ENCODE measurements at regions not wholly inside any gene's neighbourhood (a gene's known extent, or its start where the extent isn't known, plus 50 kb on each side); places are given as distances from the start of the nearest gene placed in this dataset.

DNA sequence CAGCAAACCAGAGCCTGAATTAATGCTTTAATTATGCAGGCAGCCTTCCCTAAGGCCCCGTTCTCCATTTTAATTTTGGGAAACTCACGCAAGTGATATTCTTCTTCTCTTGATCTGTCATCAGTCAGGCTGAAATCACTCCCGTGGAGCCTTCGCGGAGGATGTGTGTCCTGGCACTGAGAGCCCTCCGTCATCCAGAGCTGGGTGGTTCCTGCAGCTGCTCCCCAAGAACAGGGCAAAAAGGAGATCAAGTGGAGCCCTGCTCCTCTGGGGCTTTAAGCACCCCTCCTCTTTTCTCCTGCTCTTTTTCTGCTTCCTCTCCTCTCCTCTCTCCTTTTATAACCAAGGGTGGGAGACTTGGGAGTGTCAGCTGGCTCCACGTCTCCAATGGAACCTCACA, 133.2 kb upstream of the CACNA1E start:
- BruUV-seq (replicated peaks): no TSS peak
- H3K4me3 Mint-ChIP-seq (ENCODE audit: low read depth, unreplicated experiment): no peak overlapping the region
- no peaks in the 10 kb centered on the region for H3K36me3 Mint-ChIP-seq (ENCODE audit: insufficient read depth, unreplicated experiment)
- CTCF ChIA-PET: no interaction called here
- TF ChIP-seq, protein P1, sequence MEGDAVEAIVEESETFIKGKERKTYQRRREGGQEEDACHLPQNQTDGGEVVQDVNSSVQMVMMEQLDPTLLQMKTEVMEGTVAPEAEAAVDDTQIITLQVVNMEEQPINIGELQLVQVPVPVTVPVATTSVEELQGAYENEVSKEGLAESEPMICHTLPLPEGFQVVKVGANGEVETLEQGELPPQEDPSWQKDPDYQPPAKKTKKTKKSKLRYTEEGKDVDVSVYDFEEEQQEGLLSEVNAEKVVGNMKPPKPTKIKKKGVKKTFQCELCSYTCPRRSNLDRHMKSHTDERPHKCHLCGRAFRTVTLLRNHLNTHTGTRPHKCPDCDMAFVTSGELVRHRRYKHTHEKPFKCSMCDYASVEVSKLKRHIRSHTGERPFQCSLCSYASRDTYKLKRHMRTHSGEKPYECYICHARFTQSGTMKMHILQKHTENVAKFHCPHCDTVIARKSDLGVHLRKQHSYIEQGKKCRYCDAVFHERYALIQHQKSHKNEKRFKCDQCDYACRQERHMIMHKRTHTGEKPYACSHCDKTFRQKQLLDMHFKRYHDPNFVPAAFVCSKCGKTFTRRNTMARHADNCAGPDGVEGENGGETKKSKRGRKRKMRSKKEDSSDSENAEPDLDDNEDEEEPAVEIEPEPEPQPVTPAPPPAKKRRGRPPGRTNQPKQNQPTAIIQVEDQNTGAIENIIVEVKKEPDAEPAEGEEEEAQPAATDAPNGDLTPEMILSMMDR (IDR thresholded peaks at IDR 0.05; ENCODE audit: unreplicated experiment): no peak
- no peaks in the 10 kb centered on the region for H3K9me3 Mint-ChIP-seq (ENCODE audit: low read depth, unreplicated experiment)
- intact Hi-C loops (cut with micrococcal nuclease; ENCODE audit: unreplicated experiment): no loop called here
- H3K27ac Mint-ChIP-seq (ENCODE audit: unreplicated experiment): no peak overlapping the region
- no peak for DNase-seq
- peaks cover 71% of the 10 kb centered on the region for H3K27me3 Mint-ChIP-seq (ENCODE audit: unreplicated experiment)
- H3K4me1 Mint-ChIP-seq (ENCODE audit: low read depth, unreplicated experiment): no peaks in the 10 kb centered on the region

DNA sequence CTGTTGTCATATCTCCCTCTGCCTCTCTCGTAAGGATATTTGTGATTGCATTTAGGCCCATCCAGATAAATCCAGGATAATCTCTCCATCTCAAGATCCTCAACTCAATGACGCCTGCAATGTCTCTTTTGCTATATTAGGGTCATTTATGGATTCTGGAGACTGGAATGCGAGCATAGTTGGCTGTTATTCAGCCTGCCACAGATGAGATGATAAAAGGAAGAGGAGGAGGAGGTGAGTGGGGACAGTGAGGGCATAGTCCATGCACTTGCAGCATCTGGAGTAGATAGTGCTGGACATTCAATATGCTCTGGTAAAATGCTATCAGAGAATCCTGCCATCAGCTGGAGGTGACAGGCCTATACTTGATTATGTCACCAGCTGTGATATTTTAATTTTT, 131.6 kb upstream of the CACNA1E start:
- no TSS peak for BruUV-seq (replicated peaks)

DNA sequence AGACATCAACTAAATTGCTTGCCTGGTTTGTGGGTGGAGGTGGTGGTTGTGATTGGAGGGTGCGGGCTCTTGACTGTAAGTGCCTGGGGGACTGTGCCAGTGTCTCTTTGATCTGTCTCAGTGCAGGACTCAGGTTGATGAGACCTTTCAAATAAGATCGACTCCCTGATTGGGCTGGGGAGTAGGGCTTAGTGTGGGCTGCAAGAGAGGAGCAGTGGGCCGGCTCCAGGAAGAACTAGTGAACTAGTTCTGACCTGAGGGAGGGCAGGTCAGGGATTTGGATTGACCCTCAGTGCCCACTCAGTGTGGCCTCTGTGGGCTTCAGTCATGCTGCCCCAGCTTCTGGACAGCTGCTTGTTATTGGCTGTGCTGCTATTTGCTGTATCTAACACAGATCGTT, 130.6 kb upstream of the CACNA1E start:
- no peak overlapping the region for H3K4me3 Mint-ChIP-seq (ENCODE audit: low read depth, unreplicated experiment)
- peaks cover 60% of the 10 kb centered on the region for H3K27me3 Mint-ChIP-seq (ENCODE audit: unreplicated experiment)
- no peaks in the 10 kb centered on the region for H3K36me3 Mint-ChIP-seq (ENCODE audit: insufficient read depth, unreplicated experiment)
- DNase-seq: no peak
- CTCF ChIA-PET: no interaction called here
- no peaks in the 10 kb centered on the region for H3K9me3 Mint-ChIP-seq (ENCODE audit: low read depth, unreplicated experiment)
- no TSS peak for BruUV-seq (replicated peaks)
- H3K27ac Mint-ChIP-seq (ENCODE audit: unreplicated experiment): no peak overlapping the region
- TF ChIP-seq, protein P1 (IDR thresholded peaks at IDR 0.05; ENCODE audit: unreplicated experiment): no peak
- intact Hi-C loops (cut with micrococcal nuclease; ENCODE audit: unreplicated experiment): no loop called here
- H3K4me1 Mint-ChIP-seq (ENCODE audit: low read depth, unreplicated experiment): no peaks in the 10 kb centered on the region

More for the DNA sequence above, 131.6 kb upstream of the CACNA1E start:
- H3K9me3 Mint-ChIP-seq (ENCODE audit: low read depth, unreplicated experiment): no peaks in the 10 kb centered on the region
- no peak for DNase-seq
- H3K27me3 Mint-ChIP-seq (ENCODE audit: unreplicated experiment): peaks cover 60% of the 10 kb centered on the region
- intact Hi-C loops (cut with micrococcal nuclease; ENCODE audit: unreplicated experiment): no loop called here
- TF ChIP-seq, protein P1 (IDR thresholded peaks at IDR 0.05; ENCODE audit: unreplicated experiment): no peak
- H3K4me3 Mint-ChIP-seq (ENCODE audit: low read depth, unreplicated experiment): no peak overlapping the region
- H3K36me3 Mint-ChIP-seq (ENCODE audit: insufficient read depth, unreplicated experiment): no peaks in the 10 kb centered on the region
- no peaks in the 10 kb centered on the region for H3K4me1 Mint-ChIP-seq (ENCODE audit: low read depth, unreplicated experiment)
- no peak overlapping the region for H3K27ac Mint-ChIP-seq (ENCODE audit: unreplicated experiment)
- CTCF ChIA-PET: no interaction called here

DNA sequence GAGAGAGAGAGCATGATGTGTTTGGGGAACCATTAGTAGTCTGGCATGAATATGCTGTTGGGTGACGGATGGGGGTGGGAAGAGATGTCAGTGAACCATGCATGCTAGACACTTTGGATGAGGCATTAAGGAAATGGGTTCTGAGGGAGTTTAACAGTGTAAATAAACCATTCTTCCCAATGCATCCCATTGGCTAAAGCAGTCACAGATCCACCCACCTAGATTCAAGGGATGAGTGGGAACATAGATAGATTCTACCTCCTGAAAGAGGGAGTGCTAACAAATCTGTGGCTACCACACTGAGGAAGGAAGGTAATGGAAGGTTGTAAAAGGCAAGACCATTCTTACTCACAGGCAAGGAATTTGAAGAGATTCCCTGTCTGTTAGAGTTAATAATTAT, 129.8 kb upstream of the CACNA1E start:
- intact Hi-C loops (cut with micrococcal nuclease; ENCODE audit: unreplicated experiment): no loop called here
- Mint-ChIP-seq H3K4me1 (ENCODE audit: low read depth, unreplicated experiment) (no peaks in the 10 kb centered on the region), H3K36me3 (ENCODE audit: insufficient read depth, unreplicated experiment) (no peaks in the 10 kb centered on the region), H3K27ac (ENCODE audit: unreplicated experiment) (no peak overlapping the region), H3K4me3 (ENCODE audit: low read depth, unreplicated experiment) (no peak overlapping the region), H3K27me3 (ENCODE audit: unreplicated experiment) (peaks cover 60% of the 10 kb centered on the region), H3K9me3 (ENCODE audit: low read depth, unreplicated experiment) (no peaks in the 10 kb centered on the region)
- DNase-seq: no peak
- TF ChIP-seq, protein P1 (IDR thresholded peaks at IDR 0.05; ENCODE audit: unreplicated experiment): no peak
- CTCF ChIA-PET: interaction anchor here (0.6 kb wide), 1 partner anchor 179 kb away, joined by 4 read pairs; no protein-coding TSS in a partner anchor
- BruUV-seq (replicated peaks): no TSS peak
